ENCODE measurements at regions not wholly inside any gene's neighbourhood (a gene's known extent, or its start where the extent isn't known, plus 50 kb on each side); places are given as distances from the start of the nearest gene placed in this dataset.

DNA sequence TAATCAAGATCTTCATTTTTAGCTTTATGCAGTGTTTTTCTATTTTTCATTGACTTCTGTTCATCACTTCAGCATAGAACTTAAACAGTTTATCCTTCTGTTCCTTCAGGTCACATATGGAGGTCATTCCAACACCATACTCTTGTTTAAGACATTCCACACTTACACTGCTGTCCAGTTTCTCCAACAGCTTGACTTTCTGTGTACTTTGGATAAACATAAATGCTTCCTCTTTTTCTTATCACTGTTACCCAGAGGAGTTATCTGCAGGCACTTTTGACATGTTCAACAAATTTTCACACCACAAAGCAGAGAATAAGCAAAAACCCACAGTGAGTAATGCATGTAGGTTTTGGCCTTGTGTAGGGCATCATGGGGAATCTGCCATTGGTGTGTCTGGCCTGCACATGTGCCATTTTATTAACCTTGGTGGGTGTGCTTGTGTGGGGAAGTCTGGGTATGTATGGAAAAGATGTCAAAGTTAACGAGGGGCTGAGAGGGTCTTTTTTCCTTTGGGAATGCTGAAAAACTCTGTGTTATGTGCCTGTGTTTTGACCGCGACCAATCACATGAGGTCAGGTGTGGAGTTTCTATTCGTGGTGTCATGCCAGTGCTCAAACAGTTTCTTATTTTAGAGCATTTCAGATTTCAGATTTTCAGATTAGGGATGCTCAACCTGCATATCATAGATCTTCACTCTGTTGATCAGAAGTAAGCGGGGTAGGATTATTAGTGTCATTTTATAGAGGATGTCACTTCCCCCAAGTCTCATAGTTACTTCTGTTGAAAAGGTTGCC lies 53.9 kb upstream of the ACVR1 start:
- H3K9me3 ChIP-seq: no peaks in the 10 kb centered on the region
- no peak overlapping the region for H3K27ac ChIP-seq
- no peaks in the 10 kb centered on the region for H3K27me3 ChIP-seq
- TF ChIP-seq, protein P1, sequence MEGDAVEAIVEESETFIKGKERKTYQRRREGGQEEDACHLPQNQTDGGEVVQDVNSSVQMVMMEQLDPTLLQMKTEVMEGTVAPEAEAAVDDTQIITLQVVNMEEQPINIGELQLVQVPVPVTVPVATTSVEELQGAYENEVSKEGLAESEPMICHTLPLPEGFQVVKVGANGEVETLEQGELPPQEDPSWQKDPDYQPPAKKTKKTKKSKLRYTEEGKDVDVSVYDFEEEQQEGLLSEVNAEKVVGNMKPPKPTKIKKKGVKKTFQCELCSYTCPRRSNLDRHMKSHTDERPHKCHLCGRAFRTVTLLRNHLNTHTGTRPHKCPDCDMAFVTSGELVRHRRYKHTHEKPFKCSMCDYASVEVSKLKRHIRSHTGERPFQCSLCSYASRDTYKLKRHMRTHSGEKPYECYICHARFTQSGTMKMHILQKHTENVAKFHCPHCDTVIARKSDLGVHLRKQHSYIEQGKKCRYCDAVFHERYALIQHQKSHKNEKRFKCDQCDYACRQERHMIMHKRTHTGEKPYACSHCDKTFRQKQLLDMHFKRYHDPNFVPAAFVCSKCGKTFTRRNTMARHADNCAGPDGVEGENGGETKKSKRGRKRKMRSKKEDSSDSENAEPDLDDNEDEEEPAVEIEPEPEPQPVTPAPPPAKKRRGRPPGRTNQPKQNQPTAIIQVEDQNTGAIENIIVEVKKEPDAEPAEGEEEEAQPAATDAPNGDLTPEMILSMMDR (IDR thresholded peaks at IDR 0.05): no peak
- no peak for TF ChIP-seq POLR2A (IDR thresholded peaks at IDR 0.05)
- no peak for DNase-seq
- H3K4me1 ChIP-seq: no peaks in the 10 kb centered on the region
- H3K4me3 ChIP-seq: no peak overlapping the region
- no peaks in the 10 kb centered on the region for H3K36me3 ChIP-seq

DNA sequence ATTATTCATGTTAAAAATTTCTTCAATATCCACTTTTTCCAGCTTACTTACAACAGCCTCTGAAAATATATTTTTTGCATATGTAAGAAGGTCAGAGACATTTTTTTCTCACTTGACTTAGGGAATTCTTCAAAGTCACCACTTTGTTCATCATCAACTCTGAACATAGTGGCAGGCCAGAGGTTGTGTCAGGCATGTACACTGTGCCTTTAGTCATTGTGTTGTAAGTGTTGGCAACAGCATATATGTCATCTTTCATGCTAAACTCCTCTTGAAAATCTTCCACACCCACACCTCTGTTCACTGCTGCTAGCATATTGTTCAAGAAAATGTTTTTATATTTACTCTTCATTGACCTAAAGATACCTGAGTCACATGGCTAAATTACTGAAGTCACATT lies 52.2 kb upstream of the ACVR1 start:
- Histone ChIP-seq H3K27me3 (no peaks in the 10 kb centered on the region), H3K36me3 (no peaks in the 10 kb centered on the region), H3K4me3 (no peak overlapping the region), H3K27ac (no peak overlapping the region), H3K4me1 (no peaks in the 10 kb centered on the region), H3K9me3 (no peaks in the 10 kb centered on the region)
- TF ChIP-seq, protein P1 (IDR thresholded peaks at IDR 0.05): no peak
- TF ChIP-seq POLR2A (IDR thresholded peaks at IDR 0.05): no peak
- DNase-seq: no peak

DNA sequence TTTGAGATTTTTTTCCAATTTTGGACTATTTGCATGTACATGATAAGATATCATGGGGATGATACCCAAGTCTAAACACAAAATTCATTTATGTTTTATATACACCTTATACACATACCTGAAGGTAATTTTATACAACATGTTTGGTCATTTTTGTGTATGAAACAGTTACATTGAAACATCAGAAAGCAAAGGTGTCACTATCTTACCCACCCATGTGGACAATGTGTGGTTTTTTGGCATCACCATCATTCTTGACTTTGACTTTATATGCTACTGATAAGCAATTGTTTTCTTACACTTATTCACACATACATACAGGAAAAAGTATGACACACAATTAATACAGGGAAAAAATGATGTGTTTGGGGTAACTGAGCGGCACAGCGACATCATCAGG lies 51.0 kb upstream of the ACVR1 start:
- Histone ChIP-seq H3K27me3 (no peaks in the 10 kb centered on the region), H3K4me3 (no peak overlapping the region), H3K4me1 (no peaks in the 10 kb centered on the region), H3K36me3 (no peaks in the 10 kb centered on the region), H3K27ac (no peak overlapping the region), H3K9me3 (no peaks in the 10 kb centered on the region)
- DNase-seq: no peak
- TF ChIP-seq POLR2A (IDR thresholded peaks at IDR 0.05): no peak
- TF ChIP-seq, protein P1 (IDR thresholded peaks at IDR 0.05): no peak

Small RNA genes lying in the stretch of these regions (small RNA-seq; reads per million reads assigned to genes)
- gene RNU6-932P: 0 reads per million in 2 donors
